Lung (tissue), 11 donors: ENCODE measurements at regions not wholly inside any gene's neighbourhood (a gene's known extent, or its start where the extent isn't known, plus 50 kb on each side); places are given as distances from the start of the nearest gene placed in this dataset.
A peak's percentile ranks its signal among the peaks of the same experiment; 100 is the strongest.

Experiments used
- ATAC-seq: fragments of 200-7000 bp; cut with Tn5 transposase; one replicate; pipeline ENCODE4 v1.9.1; 2020; ENCODE audit warnings: moderate number of reproducible peaks; ENCODE audit not compliant: insufficient read depth, low FRiP score
- DNase-seq, 3 donors: peaks; one replicate each; pipeline ENCODE4 v3.0.0-alpha.2; 2013 to 2017
- H3K27ac ChIP-seq, 2 donors: one replicate each; pipeline ENCODE4 v1.5.1; 2013; ENCODE audit warnings: mild to moderate bottlenecking in 2 of 2, moderate library complexity in 2 of 2, control low read depth in 1 of 2, inconsistent platforms in 1 of 2, low read depth in 1 of 2, low read length in 1 of 2
- H3K27me3 ChIP-seq, 3 donors: one replicate each; pipeline ENCODE4 v1.5.1; 2013; ENCODE audit warnings: low read length in 2 of 3; ENCODE audit not compliant: control insufficient read depth in 3 of 3, insufficient read depth in 3 of 3
- H3K36me3 ChIP-seq, 4 donors: one replicate each; pipeline ENCODE4 v1.5.1; 2013; ENCODE audit warnings: low read length in 4 of 4, mild to moderate bottlenecking in 1 of 4, moderate library complexity in 1 of 4; ENCODE audit not compliant: control insufficient read depth in 4 of 4, insufficient read depth in 4 of 4
- H3K4me1 ChIP-seq, 5 donors: one replicate each; pipeline ENCODE4 v1.5.1; 2013; ENCODE audit warnings: low read length in 5 of 5, mild to moderate bottlenecking in 2 of 5, moderate library complexity in 1 of 5; ENCODE audit not compliant: control insufficient read depth in 5 of 5, insufficient read depth in 5 of 5
- H3K4me3 ChIP-seq: one replicate; pipeline ENCODE4 v1.5.1; 2013; ENCODE audit warnings: mild to moderate bottlenecking, control low read depth, moderate library complexity
- H3K9ac ChIP-seq, 2 donors: one replicate each; pipeline ENCODE4 v1.5.1; 2013; ENCODE audit warnings: low read length in 2 of 2, control low read depth in 1 of 2; ENCODE audit not compliant: insufficient read depth in 1 of 2
- H3K9me3 ChIP-seq, 4 donors: one replicate each; pipeline ENCODE4 v1.5.1; 2013; ENCODE audit warnings: low read length in 3 of 4, mild to moderate bottlenecking in 1 of 4, moderate library complexity in 1 of 4; ENCODE audit not compliant: control insufficient read depth in 4 of 4, insufficient read depth in 3 of 4
- CTCF ChIP-seq: IDR thresholded peaks from 2 replicates; pipeline ENCODE4 v1.5.1; 2012; ENCODE audit warnings: mild to moderate bottlenecking; ENCODE audit errors: control extremely low read depth, extremely low read depth
- WGBS, 2 donors: extraction: QIAGEN DNeasy Blood & Tissue Kit; methylation state at CpG; one replicate each; pipeline ENCODE4 v1.1.7; 2013; 5-methylcytosine and 5-hydroxymethylcytosine counted together
- donor health status: control.
- donor health status: control.
- donor health status: Bipolar disorder and iron deficiency.
- donor health status: healthy.
- donor health status: DM: yes; HTN: yes; CAD: no.

GRCh38 chr5:57650360-57651069 is 167.9 kb upstream of the ACTBL2 start:
- Histone ChIP-seq H3K36me3 (no peaks in the 10 kb centered on the region), H3K9me3 (peaks cover 0 to 5% (median 1%) of the 10 kb centered on the region in 4 donors), H3K27me3 (no peaks in the 10 kb centered on the region), H3K4me1 (no peaks in the 10 kb centered on the region), H3K27ac (no peak overlapping the region), H3K4me3 (no peak overlapping the region), H3K9ac (no peak overlapping the region)
- no peak for DNase-seq
- WGBS, 2 donors, result 81 to 86% methylated on average over 6 of the region's 6 CpGs
- ATAC-seq, result no peak
- peak; percentile 16 for TF ChIP-seq CTCF

- Histone ChIP-seq H3K4me3 (no peak overlapping the region), H3K36me3 (no peaks in the 10 kb centered on the region), H3K9me3 (peaks cover 0 to 2% (median 0%) of the 10 kb centered on the region in 4 donors), H3K27ac (no peak overlapping the region), H3K9ac (no peak overlapping the region), H3K4me1 (no peaks in the 10 kb centered on the region), H3K27me3 (no peaks in the 10 kb centered on the region)
- WGBS, 2 donors, result 93 to 98% methylated on average over 2 of the region's 2 CpGs
- DNase-seq, result no peak
- ATAC-seq, result no peak
- TF ChIP-seq CTCF, result no peak
Observed at GRCh38 chr5:57642698-57643097, 160.1 kb upstream of the ACTBL2 start.

GRCh38 chr5:57642066-57642465 is 159.5 kb upstream of the ACTBL2 start:
- no peak for ATAC-seq
- Histone ChIP-seq H3K4me3 (no peak overlapping the region), H3K9ac (no peak overlapping the region), H3K36me3 (no peaks in the 10 kb centered on the region), H3K27ac (no peak overlapping the region), H3K9me3 (no peaks in the 10 kb centered on the region), H3K4me1 (no peaks in the 10 kb centered on the region), H3K27me3 (no peaks in the 10 kb centered on the region)
- DNase-seq, result no peak
- 92 to 93% methylated on average over 4 of the region's 4 CpGs for WGBS, 2 donors
- TF ChIP-seq CTCF, result no peak
